Neural cell (in vitro differentiated cells): ENCODE measurements at regions not wholly inside any gene's neighbourhood (a gene's known extent, or its start where the extent isn't known, plus 50 kb on each side); places are given as distances from the start of the nearest gene placed in this dataset.

Experiments used
- EP300 ChIP-seq: fragments of 450-650 bp; conservative IDR thresholded peaks from 2 replicates; pipeline ENCODE4 v1.6.1; 2014; ENCODE audit warnings: antibody characterized with exemption, mild to moderate bottlenecking, moderate library complexity; ENCODE audit not compliant: poor library complexity, severe bottlenecking
- EZH2 ChIP-seq: fragments of 200-600, 300-800 bp; shearing (Covaris generic), sonication (generic); IDR thresholded peaks from 2 replicates; pipeline ENCODE4 v1.6.1; 2014; ENCODE audit warnings: antibody characterized with exemption, low read length, borderline replicate concordance, mild to moderate bottlenecking; ENCODE audit not compliant: insufficient read depth, poor library complexity, severe bottlenecking
- MXI1 ChIP-seq: fragments of 450-650 bp; conservative IDR thresholded peaks from 2 replicates; pipeline ENCODE4 v1.6.1; 2014; ENCODE audit warnings: antibody characterized with exemption, mild to moderate bottlenecking; ENCODE audit not compliant: poor library complexity, severe bottlenecking
- POLR2AphosphoS5 ChIP-seq: IDR thresholded peaks from 2 replicates; pipeline ENCODE4 v1.6.1; 2012
- RAD21 ChIP-seq: fragments of 450-650 bp; conservative IDR thresholded peaks from 2 replicates; pipeline ENCODE4 v1.6.1; 2014; ENCODE audit warnings: antibody characterized with exemption, mild to moderate bottlenecking, moderate library complexity
- REST ChIP-seq: IDR thresholded peaks from 2 replicates; pipeline ENCODE4 v1.6.1; 2012; ENCODE audit warnings: borderline replicate concordance
- SMC3 ChIP-seq: fragments of 450-650 bp; conservative IDR thresholded peaks from 2 replicates; pipeline ENCODE4 v1.6.1; 2014; ENCODE audit warnings: antibody characterized with exemption, mild to moderate bottlenecking, moderate library complexity; ENCODE audit not compliant: poor library complexity
- TAF1 ChIP-seq: IDR thresholded peaks from 2 replicates; pipeline ENCODE4 v1.6.1; 2012; ENCODE audit warnings: low read depth
- TF ChIP-seq, protein P1 (sequence below): fragments of 450-650 bp; IDR thresholded peaks from 2 replicates; pipeline ENCODE4 v1.5.1; 2014; ENCODE audit warnings: antibody characterized with exemption, mild to moderate bottlenecking, moderate library complexity; ENCODE audit not compliant: poor library complexity, severe bottlenecking

DNA sequence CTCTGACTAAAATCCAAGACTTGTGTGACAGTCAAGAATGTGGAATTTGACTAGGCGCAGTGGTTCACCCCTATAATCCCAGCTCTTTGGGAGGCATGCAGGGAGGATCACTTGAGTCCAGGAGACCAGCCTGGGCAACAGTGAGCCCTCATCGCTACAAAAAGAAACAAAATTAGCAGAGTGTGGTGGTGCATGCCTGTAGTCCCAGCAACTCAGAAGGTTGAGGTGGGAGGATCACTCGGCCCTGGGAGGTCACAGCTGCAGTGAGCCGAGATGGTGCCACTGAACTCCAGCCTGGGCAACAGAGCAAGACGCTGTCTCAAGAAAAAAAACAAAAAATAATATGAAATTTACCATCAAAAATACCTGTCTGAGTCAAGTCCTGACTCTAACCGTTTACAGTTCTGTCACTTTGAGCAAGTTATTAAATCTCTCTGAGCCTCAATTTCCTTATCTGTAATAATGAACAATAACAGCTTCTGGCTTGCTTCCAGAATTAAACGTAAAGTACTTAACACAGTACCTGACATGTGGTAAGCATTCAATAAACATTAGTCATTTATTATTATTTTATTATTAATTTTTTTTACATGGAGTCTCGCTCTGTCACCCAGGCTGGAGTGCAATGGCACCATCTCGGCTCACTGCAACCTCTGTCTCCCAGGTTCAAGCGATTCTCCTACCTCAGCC, 204.6 kb upstream of the TSC22D1 start:
- no peak for TF ChIP-seq SMC3
- TF ChIP-seq, protein P1, sequence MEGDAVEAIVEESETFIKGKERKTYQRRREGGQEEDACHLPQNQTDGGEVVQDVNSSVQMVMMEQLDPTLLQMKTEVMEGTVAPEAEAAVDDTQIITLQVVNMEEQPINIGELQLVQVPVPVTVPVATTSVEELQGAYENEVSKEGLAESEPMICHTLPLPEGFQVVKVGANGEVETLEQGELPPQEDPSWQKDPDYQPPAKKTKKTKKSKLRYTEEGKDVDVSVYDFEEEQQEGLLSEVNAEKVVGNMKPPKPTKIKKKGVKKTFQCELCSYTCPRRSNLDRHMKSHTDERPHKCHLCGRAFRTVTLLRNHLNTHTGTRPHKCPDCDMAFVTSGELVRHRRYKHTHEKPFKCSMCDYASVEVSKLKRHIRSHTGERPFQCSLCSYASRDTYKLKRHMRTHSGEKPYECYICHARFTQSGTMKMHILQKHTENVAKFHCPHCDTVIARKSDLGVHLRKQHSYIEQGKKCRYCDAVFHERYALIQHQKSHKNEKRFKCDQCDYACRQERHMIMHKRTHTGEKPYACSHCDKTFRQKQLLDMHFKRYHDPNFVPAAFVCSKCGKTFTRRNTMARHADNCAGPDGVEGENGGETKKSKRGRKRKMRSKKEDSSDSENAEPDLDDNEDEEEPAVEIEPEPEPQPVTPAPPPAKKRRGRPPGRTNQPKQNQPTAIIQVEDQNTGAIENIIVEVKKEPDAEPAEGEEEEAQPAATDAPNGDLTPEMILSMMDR = no peak
- TF ChIP-seq EZH2 = no peak
- TF ChIP-seq EP300 = no peak
- TF ChIP-seq POLR2AphosphoS5 = no peak
- TF ChIP-seq RAD21 = no peak
- no peak for TF ChIP-seq REST
- no peak for TF ChIP-seq TAF1
- TF ChIP-seq MXI1 = no peak
